Stimulated activated naive CD8-positive, alpha-beta T cell treated with anti-CD3 and anti-CD28 coated beads, Interleukin-15, Interleukin-2, amounts not matched to agents 100 U/mL and 50 U/mL, for 24 hours (primary cell): ENCODE measurements at regions not wholly inside any gene's neighbourhood (a gene's known extent, or its start where the extent isn't known, plus 50 kb on each side); places are given as distances from the start of the nearest gene placed in this dataset.

ENCODE experiments used
- ATAC-seq: fragments of 150-1000 bp; cut with Tn5 transposase; one replicate; pipeline ENCODE4 v1.10.0; 2021
- DNase-seq: peaks from one replicate; pipeline ENCODE4 v3.0.0; 2021

- ATAC-seq (no peak), DNase-seq (no peak)
Observed at GRCh38 chr2:128615571-128615970, 296.9 kb upstream of the HS6ST1 start.

GRCh38 chr2:128617029-128617590 lies 298.4 kb upstream of the HS6ST1 start:
- DNase-seq, result no peak
- no peak for ATAC-seq

GRCh38 chr2:128617661-128618060 lies 299.0 kb upstream of the HS6ST1 start:
- DNase-seq, result no peak

GRCh38 chr2:128618642-128619041 lies 300.0 kb upstream of the HS6ST1 start:
- ATAC-seq, result no peak
- DNase-seq, result no peak

More at GRCh38 chr2:128617661-128618060, 299.0 kb upstream of the HS6ST1 start:
- no peak for ATAC-seq

GRCh38 chr2:128619471-128620325 lies 301.0 kb upstream of the HS6ST1 start:
- ATAC-seq, result no peak
- DNase-seq, result no peak

GRCh38 chr2:128621074-128621473 lies 302.4 kb upstream of the HS6ST1 start:
- ATAC-seq (no peak), DNase-seq (no peak)

GRCh38 chr2:128622371-128622770 lies 303.7 kb upstream of the HS6ST1 start:
- ATAC-seq, result no peak
- no peak for DNase-seq

GRCh38 chr2:128622955-128623620 lies 304.4 kb upstream of the HS6ST1 start:
- DNase-seq, result no peak
- no peak for ATAC-seq

- peak; percentile 68 for ATAC-seq
- peak; percentile 26 for DNase-seq
Observed at GRCh38 chr2:128623776-128624761, 305.4 kb upstream of the HS6ST1 start.

GRCh38 chr2:128624956-128625355 lies 306.3 kb upstream of the HS6ST1 start:
- no peak for ATAC-seq
- no peak for DNase-seq

GRCh38 chr2:128625421-128625820 lies 306.8 kb upstream of the HS6ST1 start:
- ATAC-seq (no peak), DNase-seq (no peak)

GRCh38 chr2:128625963-128626759 lies 307.5 kb upstream of the HS6ST1 start:
- ATAC-seq (no peak), DNase-seq (no peak)

- DNase-seq (no peak), ATAC-seq (no peak)
Observed at GRCh38 chr2:128626760-128627511, 308.3 kb upstream of the HS6ST1 start.

- ATAC-seq (no peak), DNase-seq (no peak)
Observed at GRCh38 chr2:128628206-128628605, 309.5 kb upstream of the HS6ST1 start.

- no peak for DNase-seq
- no peak for ATAC-seq
Observed at GRCh38 chr2:128628996-128629395, 310.3 kb upstream of the HS6ST1 start.

GRCh38 chr2:128630974-128631697 lies 312.5 kb upstream of the HS6ST1 start:
- ATAC-seq (peak; percentile 5), DNase-seq (no peak)

GRCh38 chr2:128631698-128632500 lies 313.2 kb upstream of the HS6ST1 start:
- ATAC-seq (no peak), DNase-seq (no peak)

- no peak for ATAC-seq
Observed at GRCh38 chr2:128632501-128632800, 313.8 kb upstream of the HS6ST1 start.

GRCh38 chr2:128633501-128633900 lies 314.8 kb upstream of the HS6ST1 start:
- ATAC-seq (no peak), DNase-seq (no peak)

More at GRCh38 chr2:128632501-128632800, 313.8 kb upstream of the HS6ST1 start:
- DNase-seq, result no peak
